ENCODE measurements at regions not wholly inside any gene's neighbourhood (a gene's known extent, or its start where the extent isn't known, plus 50 kb on each side); places are given as distances from the start of the nearest gene placed in this dataset.

DNA sequence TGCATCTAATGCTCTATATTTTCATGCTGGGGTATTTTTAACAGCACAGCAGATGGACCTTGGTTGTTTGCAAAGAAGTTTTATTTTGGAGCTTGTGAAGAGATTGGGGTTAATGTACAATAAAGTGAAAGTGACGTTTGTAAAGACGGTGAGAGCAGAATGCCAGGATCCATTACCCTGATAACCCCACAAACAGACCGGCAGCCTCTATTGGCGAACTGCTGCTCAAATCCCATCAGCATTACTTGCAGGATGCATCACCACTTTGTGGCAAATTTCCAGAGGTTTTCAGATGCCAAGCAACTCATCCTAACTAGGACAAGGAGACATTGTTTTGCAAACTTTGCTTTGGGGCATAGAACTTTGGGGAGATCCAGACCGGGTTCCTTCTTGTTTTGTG lies 383.3 kb upstream of the ZNF462 start:
- no peak for TF ChIP-seq POLR2A (IDR thresholded peaks at IDR 0.05; ENCODE audit: control extremely low read depth in 1 of 2, low read depth in 2 of 2, low read length in 2 of 2)
- TF ChIP-seq, protein P1, sequence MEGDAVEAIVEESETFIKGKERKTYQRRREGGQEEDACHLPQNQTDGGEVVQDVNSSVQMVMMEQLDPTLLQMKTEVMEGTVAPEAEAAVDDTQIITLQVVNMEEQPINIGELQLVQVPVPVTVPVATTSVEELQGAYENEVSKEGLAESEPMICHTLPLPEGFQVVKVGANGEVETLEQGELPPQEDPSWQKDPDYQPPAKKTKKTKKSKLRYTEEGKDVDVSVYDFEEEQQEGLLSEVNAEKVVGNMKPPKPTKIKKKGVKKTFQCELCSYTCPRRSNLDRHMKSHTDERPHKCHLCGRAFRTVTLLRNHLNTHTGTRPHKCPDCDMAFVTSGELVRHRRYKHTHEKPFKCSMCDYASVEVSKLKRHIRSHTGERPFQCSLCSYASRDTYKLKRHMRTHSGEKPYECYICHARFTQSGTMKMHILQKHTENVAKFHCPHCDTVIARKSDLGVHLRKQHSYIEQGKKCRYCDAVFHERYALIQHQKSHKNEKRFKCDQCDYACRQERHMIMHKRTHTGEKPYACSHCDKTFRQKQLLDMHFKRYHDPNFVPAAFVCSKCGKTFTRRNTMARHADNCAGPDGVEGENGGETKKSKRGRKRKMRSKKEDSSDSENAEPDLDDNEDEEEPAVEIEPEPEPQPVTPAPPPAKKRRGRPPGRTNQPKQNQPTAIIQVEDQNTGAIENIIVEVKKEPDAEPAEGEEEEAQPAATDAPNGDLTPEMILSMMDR (IDR thresholded peaks at IDR 0.05; ENCODE audit: control extremely low read depth in 1 of 3, insufficient read depth in 1 of 3, low read depth in 1 of 3, low read length in 3 of 3), result no peak
- TF ChIP-seq EP300 (IDR thresholded peaks at IDR 0.05; ENCODE audit: borderline replicate concordance in 1 of 2, low read depth in 2 of 2, low read length in 2 of 2), result no peak
- no peak for TF ChIP-seq TAF1 (IDR thresholded peaks at IDR 0.05; ENCODE audit: low read depth, low read length)
- TF ChIP-seq EGR1 (IDR thresholded peaks at IDR 0.05; ENCODE audit: borderline replicate concordance, low read depth, low read length), result no peak
- TF ChIP-seq, protein P2, sequence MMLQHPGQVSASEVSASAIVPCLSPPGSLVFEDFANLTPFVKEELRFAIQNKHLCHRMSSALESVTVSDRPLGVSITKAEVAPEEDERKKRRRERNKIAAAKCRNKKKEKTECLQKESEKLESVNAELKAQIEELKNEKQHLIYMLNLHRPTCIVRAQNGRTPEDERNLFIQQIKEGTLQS (IDR thresholded peaks at IDR 0.05; ENCODE audit: insufficient read depth, low read depth, low read length), result no peak

Data from H1 (cell line).